ENCODE measurements at regions not wholly inside any gene's neighbourhood (a gene's known extent, or its start where the extent isn't known, plus 50 kb on each side); places are given as distances from the start of the nearest gene placed in this dataset.

DNA sequence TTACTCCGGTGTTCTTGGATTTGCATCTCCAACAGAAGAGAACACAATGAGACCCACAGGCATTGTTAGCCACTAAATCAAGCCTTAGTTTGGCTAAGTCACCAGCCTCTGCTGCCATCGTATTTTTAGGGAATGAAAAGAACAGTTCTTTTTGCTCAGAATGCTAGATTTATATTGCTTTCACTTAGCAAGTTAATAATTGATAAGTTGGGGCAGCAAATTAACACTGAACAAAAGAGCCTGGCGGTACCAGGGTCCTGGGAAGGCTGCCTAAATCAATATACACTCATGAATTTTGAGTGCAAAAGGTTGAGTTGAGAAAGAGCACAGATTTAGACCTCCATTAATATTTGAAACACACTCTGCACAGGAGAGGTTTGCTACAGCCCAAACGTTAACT, 767.7 kb downstream of the TYW1 start:
- DNase-seq (ENCODE audit: low spot score), result no peak

DNA sequence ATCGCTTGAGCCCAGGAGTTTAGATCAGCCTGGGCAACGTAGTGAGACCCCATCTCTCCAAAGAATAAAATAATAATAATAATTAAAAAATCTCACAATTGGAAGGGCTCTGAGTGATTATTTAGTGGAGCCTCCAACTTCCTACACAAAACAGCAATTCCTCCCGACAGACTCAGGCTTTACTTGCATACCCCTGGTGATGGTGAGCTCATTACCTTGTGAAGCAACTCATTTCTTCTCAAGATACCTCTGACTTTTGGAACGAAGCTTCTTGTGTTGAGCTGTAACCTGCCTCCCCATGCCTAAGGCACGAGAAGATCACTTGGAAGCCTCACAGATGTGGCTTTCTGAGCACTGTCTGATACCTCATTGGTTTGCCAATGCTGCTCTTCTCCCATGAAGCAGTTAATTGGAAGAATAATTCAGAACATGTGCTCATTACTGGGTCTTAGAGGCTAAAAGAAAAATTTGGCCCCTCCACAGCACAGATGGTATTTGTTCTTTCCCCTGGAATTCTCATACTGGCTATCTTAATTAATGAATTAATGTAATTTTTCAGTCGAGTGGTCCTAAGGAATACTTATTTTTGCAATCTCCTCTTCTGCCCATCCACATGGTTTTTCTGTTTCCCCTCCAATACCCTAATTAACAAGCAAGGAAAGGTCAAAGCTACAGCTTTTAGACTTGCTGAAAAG, 769.0 kb downstream of the TYW1 start:
- no peak for DNase-seq (ENCODE audit: low spot score)

DNA sequence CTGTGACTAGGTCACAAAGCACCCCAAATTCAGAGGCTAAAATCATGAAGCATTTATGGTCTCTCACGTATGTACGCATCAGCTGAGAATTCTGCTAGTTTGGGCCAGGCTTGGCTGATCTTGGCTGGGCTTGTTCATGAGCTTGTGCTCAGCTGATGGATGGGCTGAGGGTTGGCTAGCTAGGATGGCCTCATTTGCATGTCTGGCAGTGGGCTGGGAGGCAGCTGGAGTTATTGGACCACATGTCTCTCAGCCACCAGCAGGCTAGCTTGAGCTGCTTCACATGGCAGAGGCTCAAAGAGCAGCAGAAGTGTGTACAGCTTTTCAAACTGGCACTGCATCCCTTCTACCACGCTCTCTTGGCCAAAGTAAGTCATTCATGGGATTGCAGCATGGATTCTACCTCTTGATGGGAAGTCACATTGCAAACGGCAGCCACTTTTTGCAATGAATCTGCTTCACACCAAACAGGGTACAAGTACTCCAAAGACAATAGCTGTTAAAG, 770.3 kb downstream of the TYW1 start:
- no peak for DNase-seq (ENCODE audit: low spot score)

DNA sequence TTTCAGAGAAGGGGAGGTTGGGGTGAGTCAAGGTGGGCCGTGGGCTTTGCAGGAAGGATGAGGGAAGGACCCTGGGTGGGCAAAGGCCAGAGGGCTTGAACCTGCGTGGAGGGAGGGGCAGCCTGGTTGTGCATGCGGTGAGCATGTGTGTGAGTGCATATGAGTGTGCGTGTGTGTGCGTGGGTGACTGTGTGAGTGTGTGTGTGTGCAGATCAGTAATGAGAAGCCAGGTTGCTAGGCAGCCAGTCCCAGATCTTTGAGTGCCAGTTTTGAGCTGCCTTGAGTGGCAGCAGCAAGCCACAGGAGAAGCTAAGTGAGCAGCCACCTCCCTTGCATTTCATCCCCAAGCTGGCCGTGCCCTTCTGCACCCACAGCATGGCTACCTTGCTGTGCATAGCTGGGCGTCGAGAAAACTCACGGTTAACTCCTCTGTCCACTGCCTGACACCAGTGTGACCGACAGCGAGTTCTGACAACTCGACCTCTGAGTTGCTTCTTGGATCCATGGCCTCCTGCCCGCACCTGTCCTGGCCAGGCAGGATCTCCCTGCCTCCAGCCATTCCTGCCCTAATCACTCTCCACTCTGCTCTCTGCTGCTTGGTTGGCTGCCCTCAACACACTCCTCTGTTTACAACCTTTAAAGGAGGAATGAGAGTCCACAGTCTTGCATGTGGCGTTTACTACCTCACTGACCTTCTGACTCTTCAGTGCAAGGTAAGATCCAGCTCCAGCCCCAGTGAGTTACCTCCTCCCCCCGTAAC, 775.4 kb downstream of the TYW1 start:
- no peak for DNase-seq (ENCODE audit: low spot score)

DNA sequence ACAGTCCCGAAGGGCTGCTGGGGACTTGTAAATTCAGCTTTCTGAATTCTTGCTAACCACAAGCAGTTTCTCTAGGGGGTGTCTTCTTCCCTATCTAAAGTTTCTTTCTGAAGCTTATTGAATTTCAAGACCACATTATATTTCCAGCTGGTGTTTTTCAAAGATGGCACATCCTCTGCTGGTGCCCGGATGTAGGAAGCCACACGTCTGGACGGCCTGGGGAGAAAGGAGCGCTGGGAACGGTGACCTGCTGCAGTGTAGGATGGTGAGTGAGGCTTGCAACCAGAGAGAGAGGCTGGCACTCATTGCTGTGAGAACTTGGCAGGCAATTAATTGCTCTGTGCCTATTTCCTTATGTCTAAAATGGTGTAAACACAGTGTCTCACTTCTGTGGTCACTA, 776.4 kb downstream of the TYW1 start:
- DNase-seq (ENCODE audit: low spot score), result no peak

DNA sequence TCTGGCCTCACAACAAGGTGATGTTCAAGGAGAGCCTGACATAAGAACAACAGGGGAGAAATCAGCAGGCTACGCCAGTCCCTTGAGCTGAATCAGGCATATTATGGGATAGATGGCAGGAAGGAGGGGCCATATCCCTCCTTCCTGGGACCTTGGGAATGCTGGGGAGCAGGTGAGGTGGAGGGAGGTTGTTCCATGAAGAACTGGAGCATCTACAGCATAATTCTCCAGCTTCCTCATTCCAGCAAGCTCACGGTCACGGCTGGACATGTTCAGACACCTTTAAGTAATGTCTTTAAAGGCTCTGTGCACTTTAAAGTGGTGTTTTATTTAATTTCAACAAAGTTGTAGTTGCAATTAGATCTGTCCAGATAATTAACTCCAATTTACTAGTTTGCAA, 780.5 kb downstream of the TYW1 start:
- DNase-seq (ENCODE audit: low spot score), result no peak

DNA sequence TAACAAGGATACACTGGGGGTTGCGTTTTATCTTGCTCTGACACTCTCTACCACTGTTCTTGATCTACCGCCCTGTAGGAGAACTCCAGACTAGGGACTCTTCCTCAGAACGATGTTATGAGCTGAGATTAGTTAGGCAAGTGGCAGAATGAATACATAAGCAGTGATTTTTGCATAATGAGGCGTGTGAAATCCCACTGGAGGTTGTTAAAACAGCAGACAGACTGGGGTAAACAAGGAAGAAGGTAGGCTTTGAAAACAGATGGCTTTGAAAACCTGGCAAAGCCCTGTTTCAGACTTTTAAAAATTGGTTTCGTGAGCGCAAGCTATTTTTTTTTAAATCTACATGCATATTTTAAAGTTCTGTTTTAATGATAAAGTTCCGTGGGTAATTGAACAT, 785.2 kb downstream of the TYW1 start:
- DNase-seq (ENCODE audit: low spot score), result no peak

DNA sequence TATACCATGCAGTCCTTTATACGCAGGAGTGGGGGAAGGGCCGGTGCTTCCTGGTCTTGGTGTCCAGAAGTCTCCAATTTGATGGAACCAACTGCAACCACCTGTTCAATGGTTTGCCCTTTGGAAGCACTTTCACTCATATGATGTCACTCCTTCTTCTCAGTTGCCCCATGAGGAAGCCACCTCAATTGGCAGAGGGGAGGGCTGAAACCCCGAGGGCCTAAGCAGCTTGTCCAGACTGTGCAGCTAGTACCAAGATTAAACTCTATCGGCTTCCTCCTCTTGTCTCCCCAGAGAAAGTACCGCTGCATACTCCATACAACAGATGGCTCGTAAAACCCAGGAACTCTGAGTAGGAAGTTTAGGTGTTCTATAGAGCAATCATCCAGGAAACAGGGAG, 789.4 kb downstream of the TYW1 start:
- no peak for DNase-seq (ENCODE audit: low spot score)

DNA sequence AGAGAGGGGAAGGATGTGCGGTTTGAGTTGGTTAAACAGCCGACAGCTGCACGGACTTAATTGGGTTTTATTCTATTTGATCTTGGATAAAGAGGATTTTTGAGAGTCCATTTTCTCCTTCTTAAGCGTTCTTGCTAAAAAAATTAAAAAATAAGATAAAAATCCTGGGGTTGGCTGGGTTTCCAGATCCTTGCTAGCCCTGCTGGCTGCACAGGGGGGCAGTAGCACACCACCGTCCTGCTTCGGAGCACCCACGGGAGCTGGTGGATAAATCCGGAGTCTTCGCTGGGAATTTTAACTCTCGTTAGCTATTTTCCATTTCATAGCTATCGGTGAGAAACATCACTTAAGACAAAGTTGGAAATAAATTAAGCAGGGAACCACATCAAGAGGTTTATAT, 792.0 kb downstream of the TYW1 start:
- DNase-seq (ENCODE audit: low spot score), result no peak

DNA sequence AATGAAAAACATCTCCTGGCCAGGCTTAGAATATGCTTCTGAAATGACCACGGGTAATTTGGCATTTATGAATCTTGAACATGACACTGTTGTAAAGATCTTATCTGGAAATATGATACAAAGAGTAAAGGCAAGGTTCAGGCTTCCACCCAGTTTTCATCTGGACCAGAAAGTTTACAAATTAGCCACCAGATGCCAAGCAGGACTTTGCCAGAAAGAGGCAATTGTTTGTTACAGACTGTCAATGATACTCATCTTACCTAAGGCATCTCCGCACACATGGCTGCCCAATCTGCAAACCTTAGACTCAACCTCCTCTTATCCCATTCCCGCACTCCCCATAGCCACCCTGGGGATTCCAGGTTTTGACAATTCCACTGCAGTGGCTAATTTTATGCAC, 795.3 kb downstream of the TYW1 start:
- DNase-seq (ENCODE audit: low spot score), result no peak

DNA sequence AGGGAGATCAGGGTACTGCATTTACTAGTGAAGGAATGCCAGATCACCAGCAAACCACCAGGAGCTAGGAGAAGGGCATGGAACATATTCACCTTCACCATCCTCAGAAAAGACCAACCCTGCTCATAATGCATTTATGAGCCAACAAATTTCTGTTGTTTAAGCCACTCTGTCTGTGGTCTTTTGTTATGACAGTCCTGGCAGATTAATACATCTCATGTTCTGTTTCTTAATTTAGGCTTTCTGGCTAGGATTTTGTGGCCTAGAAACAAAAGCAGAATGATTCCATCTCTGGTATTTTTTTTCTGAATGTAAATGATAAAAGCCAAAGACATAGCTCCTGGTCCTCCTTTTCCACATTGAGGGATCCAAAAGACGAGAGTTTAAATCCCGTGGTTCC, 797.9 kb downstream of the TYW1 start:
- DNase-seq (ENCODE audit: low spot score), result no peak

DNA sequence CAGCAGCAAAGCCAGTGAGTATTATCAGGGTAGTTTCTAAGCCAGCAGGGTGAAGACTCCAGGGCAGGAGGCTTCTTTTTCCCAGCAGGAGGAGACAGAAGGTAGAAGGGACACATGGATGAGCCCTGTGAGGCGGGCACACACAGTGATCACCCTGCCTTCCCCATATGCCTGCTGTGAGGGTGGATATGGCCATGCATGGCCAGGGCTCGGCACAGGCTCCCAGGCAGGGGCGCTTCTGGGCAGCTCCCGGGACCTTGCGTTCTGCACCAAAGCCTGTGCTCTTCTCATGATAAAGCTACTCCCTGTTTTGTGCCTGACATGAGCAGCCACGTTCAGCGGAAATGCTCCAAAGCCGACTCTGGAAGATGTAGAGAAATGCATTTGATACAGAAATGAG, 807.2 kb downstream of the TYW1 start:
- DNase-seq (ENCODE audit: low spot score), result no peak

DNA sequence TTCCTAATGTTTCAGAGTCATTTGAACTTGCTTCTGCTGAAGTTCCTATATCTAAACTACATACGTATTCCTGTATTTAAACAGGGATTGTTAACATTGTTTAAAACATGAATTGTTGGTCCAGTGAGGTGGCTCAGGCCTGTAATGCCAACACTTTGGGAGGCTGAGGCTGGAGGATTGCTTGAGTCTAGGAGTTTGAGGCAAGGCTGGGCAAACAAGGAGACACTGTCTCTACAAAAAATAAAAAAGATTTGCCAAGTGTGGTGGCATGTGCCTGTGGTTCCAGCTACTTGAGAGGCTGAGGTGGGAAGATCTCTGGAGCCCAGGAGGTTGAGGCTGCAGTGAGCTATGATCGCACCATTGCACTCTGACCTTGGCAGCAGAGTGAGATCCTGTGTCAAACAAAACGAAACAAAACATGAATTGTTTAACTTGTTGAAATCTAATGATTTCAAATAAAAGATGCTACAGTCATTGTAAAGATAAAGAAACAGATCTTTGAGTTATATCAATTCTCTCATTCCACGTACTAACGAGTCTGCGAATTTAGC, 809.4 kb downstream of the TYW1 start:
- no peak for DNase-seq (ENCODE audit: low spot score)

DNA sequence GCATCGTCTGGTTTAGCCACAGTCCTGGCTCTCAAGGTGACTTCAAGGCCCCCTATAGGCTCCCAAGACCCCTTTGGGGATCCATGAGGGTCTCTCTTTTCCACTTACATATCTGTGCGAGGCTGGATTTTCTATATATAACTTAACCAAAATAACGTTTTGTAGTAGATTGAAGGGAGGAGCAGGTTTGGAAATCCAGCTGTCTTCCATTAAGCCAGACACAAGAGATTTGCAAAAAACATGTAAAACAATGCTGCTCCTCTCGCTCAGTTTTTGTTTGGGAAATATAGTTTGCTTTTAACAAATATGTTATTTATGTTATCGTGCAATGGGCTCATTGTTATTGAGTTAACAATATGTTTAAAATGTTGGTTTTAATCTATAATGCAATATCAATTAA, 811.2 kb downstream of the TYW1 start:
- DNase-seq (ENCODE audit: low spot score), result no peak

DNA sequence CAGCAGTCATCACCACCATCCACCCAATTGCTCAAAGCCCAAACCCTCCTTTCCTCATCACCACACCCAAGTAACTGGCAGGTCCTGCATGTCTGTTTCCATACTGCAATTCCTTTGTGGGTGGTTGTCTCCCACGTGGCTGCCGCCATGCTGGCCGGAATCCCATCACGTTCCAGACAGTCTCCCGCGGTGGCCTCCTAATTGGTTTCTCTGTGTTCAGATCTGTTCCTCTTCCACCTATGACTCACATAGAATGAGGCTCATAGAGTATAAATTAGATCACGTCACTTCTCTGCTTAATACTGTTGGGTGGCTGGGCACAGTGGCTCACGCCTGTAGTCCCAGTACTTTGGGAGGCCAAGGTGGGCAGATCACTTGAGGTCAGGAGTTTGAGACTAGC, 813.0 kb downstream of the TYW1 start:
- no peak for DNase-seq (ENCODE audit: low spot score)

DNA sequence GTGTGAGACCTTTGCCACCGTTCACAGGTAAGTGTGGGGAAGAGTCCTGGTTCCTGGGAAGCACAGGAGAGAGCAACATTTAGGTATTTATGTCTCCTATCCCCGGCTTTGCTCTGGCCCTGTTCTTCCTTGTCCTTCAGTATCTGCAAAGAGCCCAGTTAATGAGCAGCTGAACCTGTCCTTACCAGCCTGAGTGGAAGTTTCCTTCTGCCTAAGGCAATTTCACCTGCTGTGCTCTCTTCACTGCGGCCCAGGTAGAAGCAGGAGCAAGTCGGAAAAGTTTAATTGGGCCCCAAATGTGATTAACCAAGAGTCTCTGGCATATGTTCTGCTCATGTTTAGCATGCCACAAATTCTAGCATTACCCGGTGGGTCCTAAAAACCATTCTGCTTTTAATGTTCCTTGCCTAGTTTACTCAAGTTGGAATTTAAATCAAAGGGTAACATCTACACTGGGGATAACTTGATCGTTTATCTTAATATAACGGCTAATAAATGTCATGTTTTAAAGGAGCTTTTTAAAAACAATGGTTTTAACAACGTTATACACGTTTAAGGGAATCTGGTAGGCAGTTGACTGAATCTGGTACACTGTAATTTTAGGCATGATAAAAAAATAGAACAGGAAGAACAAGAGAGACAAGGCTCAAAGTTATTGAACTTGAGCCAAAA, 817.1 kb downstream of the TYW1 start:
- no peak for DNase-seq (ENCODE audit: low spot score)

DNA sequence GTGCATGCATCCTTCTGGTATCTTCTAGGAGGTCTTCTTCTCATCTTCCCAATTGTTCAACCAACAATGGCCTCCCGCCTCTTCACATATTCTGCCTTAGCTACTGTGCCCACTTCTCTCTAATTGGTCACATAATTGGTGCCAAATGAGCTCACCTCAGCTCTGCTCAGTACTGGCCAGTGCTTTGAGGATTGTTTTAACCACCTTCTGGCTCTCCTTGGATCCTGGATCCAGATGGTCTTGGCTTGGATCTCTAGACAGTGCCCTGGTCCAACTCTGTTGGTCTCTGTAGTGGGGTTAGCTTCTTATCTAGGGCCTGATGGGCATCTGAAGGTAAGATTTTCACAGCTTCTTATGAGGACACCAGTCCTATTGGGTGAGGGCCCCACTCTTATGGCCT, 820.8 kb downstream of the TYW1 start:
- DNase-seq (ENCODE audit: low spot score), result no peak

DNA sequence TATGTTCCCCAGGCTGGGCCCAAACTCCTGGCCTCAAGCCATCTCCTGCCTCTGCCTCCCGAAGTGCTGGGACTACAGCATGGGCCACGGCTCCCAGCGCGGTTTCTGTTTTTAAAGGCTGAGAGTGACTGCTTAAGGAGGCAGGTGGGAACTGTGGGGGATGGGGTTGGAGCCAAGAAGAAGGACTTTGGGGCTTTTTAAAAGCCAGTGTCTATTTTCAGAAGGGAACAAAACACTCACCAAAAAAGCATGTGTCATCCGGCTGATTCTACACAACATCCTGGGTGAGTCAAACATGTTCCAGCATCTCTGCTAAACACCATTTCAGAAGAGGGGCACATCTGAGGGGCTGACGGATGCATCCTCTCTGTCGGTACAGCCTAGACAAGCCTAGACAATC, 824.5 kb downstream of the TYW1 start:
- DNase-seq (ENCODE audit: low spot score), result no peak

DNA sequence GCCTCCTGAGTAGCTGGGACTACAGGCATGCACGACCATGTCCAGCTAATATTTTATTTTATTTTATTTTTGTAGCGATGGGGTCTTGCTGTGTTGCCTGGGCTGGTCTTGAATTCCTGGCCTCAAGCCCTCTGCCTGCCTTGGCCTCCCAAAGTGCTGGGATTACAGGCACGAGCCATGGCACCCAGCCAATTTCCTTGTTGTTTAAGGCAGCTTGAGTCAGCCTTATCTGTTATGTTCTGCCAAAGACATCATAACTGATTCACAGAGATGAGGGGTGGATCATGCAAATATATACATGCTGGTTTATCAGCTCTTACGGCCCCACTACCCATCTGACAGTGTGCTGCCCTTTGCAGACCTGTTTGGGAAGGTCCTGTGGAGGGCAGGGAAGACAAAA, 826.7 kb downstream of the TYW1 start:
- no peak for DNase-seq (ENCODE audit: low spot score)

DNA sequence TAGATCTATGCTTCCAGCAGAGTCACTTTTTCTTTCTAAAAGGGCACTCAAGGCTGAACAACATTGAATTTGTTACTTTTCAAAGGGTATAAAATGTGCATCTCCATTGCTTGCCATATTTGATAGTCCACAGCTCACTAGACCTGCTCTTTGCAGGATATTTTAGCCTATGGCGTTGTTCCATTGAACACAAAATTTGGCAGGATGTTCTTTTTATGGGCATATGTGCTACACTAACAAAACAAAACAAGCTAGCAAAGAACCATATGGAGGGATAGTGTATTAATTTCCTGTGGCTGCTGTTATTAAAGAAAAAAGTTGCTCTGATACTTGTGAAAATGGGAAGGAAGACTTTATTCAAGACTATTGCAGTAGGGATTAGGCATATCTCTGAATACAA, 828.7 kb downstream of the TYW1 start:
- no peak for DNase-seq (ENCODE audit: low spot score)

DNA sequence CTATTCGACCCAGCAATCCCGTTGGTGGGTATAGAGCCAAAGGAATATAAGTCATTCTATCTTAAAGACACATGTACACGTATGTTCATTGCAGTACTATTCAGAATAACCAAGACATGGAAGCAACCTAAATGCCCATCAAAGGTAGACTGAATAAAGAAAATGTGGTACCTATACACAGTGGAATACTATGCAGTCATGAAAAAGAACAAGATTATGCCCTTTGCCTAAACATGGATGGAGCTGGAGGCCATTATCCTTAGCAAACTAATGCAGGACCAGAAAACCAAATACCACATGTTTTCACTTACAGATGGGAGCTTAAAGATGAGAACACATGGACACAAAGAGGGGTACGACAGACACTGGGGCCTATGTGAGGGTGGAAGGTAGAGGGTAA, 845.3 kb downstream of the TYW1 start:
- DNase-seq (ENCODE audit: low spot score), result no peak

DNA sequence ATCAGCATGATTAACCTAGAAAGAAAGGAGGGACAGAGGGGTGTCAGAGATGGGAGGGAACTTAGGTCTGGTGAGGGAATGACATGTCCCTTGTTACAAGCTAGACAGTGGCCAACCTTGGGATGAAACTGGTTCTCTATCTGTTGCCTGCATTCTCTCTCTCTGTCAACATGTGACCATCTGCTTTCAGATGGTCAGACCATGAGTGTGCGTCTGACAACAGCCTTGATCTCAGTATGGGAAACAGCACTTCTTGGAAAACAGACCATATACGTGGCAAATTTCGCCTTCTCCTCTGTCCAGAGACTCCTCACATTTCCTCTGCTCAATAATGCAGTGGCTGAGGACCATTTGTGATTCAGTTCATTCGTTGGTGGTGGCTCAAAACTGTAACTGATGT, 845.9 kb downstream of the TYW1 start:
- DNase-seq (ENCODE audit: low spot score), result no peak

DNA sequence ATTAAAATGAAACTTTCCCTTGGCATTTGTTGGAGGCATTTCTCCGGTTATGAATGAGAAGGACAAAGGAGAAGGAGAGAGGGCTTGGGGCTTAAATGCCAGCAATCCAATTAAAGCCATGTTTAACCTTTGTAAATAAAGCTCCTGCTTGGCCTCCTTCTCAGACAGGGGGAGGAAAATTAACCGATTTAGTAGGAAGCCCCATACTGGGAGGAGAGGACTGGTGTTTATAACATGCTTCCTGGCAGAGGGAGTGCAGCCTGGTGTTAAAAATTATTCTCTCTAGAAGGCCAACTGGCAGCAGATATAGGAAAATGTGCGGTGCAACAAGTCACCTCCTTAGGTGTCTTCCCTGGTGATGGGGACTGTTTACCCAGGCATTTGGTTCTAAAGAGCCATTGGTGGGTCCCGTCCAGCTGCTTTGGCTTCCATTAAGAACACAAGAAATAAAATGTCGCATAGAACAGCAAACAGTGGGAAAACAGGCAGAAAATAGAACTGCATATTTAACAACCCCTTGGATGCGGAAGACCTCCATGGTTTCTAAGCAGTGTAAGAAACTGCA, 846.5 kb downstream of the TYW1 start:
- DNase-seq (ENCODE audit: low spot score), result no peak
